Stimulated activated CD8-positive, alpha-beta memory T cell treated with anti-CD3 and anti-CD28 coated beads, Interleukin-15, amount 100 ng/mL, for 4 hours (primary cell): ENCODE measurements at regions not wholly inside any gene's neighbourhood (a gene's known extent, or its start where the extent isn't known, plus 50 kb on each side); places are given as distances from the start of the nearest gene placed in this dataset.

ENCODE experiments used
- DNase-seq, 2 donors: peaks; one replicate each; pipeline ENCODE4 v3.0.0-alpha.2; 2020; ENCODE audit warnings: low read depth in 2 of 2

DNA sequence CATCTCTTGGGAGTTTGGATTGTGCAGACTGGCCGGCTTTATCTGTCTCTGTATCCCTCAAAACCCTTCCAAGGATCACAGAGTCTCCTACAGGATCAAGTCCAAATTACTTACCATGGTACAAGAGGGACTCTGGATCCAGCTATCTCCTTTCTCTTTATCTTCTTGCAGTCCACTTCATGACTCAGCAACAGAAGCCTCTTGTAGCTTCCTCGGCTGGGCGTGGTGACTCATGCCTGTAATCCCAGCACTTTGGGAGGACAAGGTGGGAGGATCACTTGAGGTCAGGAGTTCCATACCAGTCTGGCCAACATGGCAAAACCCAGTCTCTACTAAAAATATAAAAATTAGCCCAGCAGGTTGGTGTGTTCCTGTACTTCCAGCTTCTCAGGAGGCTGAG, 189.7 kb downstream of the BCAT1 start:
- no peak for DNase-seq

DNA sequence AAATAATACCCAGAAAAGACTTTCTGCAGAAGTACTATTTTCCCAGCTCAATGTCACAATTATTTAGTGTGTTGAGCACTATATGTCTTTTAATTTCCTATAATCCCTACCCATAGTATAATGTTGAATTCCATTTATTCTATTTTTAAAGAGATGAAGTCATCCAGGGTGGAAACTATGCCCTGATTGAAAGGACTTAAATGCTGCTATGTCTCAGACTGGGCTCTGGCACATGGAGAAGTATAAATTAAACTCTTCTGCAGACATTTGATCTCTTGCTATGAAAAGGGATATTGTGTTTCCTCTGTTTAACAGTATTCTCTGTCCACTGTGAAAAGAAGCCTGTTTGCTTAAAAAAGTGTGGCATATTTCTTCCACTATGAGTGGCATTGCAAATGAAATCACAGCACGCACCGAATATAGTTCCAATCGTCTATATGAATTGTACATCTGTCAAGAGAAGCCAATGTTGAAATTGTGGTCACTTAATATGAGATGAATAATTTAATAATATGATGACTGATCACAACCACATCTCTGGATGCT, 192.3 kb downstream of the BCAT1 start:
- no peak for DNase-seq

DNA sequence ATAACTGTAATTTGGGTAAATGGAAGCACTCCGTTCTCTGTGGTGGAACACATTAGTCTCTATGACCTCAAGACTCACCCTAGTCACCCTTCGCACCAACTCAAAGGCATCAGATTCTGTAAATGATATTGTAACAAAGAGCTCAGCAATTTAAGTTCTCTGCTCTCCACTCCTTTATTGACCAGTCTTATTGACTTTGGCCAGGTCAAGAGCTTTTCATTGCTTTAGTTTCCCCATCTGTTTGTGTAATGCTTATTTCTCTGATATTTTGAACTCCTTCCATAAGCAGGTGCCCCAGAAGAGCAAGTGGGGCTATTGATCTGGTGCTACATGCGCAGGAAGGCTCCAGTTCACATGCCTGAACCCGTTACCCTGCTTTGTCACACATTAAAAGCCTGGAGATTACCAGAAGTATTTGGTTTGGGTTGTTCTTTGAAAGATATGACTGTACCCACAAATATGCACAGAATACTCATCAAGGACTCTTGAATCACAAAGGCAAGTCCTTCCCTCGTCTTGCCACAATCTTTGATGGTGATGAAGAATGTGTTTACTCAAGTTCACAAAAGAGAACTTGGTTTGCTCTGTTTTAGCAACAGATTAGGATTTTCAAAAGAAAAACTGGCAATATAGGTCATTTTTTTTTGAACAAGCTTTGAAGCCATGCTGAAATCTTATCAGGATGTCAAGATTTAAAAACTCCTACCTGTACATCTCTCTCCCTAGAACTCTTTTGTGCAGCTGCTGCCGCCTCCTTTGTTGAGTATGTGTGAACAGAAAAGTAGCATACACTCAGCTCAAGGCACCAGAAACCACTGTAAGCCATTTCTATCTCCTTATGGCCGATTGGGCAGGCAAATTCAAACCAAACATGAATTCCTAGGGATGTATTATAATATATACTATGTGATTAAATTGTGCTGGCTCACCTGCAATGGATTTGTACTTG, 193.9 kb downstream of the BCAT1 start:
- DNase-seq = no peak

DNA sequence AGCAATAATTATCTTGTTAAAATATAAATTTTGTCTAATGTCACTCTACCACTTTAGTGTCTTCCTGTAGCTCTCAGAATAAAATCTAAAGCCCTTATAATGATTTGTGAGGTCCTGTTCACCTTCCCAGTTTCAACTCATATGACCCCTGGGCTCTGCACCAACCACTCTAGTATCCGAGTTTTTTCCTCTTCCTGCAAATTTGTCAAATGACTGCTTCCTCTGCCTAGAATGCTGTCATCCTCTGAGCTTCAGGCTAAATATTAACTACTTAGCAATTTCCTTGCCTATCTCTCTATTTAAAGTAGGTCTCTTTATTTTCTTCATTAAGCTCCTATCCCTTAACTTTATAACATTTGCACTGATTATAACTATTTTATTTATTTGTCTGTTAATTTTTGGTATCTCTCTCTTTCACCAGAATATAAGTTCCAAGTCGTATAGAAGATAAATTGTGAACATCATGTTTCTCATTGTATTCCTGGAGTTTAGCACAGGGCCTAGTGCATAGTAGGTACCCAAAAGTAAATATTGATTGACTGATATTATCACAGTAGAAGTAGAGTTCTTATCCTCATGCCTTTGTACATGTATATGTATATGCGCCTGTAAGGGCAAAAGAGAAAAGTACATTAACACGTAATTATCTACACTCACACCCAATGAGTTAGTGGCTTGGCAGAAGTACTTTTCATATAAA, 196.0 kb downstream of the BCAT1 start:
- DNase-seq = no peak

DNA sequence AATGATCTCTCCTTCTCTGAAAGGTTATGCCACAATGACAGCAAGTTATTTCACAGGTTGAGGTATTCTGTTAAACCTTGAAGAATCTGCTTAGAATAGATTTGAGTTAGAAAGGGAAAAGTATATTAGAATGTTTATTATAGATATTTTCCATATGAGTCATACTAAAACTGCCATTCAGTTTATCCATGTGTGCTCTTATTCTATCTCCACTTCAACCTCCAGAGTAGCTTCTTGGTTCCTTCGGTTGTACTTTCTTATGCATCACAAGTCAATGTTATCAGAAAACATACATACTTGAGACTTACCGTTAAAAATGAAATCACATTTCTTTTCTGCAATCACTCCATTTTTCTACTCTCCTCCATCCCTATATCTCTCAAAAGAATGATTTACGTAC, 197.7 kb downstream of the BCAT1 start:
- no peak for DNase-seq

- no peak for DNase-seq
These were observed 198.6 kb downstream of the BCAT1 start for GRCh38 chr12:24750263-24750662.

DNA sequence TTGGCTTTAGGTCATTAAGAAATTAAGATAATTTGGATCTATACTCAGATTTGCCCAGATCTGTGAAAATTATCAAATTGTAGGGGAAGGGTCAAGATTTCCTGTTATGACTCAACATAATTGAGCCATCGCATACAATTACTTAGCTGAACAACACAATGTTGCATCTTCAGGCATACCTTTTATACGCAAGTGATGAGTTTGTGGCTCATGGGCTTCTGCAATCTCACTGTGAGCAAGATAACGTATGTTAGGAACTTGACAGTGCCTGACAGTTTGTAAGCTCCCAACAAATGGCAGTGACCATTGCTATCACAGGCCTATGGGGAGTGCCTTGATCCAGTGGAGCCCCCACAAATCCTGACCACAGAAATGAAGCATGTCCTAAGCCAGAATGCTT, 199.7 kb downstream of the BCAT1 start:
- DNase-seq = no peak

GRCh38 chr12:24748326-24748725, 200.6 kb downstream of the BCAT1 start:
- no peak for DNase-seq

DNA sequence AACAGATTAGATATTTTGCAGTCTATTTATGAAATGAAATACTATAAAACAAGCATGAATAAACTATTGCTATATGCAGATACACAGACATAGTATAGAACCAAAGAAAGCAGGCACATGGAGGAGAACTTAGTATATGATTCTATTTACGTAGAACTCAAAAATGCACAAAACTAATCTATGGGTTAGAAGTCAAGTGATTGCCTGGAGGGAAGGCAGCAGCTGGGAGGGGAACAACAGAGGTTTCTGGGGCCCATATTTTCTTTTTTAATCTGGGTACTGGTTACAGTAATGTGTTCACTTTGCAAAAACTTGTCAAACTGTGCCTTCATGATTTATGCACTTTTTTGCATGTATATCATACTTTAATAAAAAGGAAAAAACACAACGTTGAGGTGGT, 202.0 kb downstream of the BCAT1 start:
- DNase-seq = no peak

DNA sequence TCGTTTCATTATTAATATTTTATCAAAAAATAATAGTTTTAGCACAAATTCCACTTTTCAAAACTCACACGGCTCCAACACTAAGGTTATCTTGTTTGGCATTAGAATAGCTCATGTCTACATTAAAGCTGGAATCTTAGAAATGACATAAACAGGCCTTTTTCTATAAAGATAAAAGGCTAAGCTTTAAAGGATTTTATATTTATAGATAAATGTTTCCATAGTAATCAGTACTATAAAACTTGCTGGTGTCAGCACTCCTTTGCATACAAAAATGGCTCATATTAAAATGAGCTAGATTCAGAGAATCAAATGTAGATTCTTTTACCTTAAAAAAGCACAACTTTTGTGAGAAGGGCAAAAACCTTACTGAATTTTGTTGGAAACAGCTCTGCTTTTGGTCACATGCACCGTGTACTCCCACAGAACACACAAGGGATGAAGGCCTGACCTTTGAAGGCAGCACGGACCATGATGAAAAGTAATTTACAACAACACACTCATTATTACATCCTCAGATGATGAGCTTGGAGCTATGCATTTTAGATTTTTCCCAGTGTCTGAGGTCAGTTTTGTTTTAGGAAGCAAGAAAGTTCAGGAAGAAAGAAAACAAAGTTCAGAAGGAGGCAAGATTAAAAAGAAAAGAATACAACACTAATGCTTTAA, 202.8 kb downstream of the BCAT1 start:
- no peak for DNase-seq

DNA sequence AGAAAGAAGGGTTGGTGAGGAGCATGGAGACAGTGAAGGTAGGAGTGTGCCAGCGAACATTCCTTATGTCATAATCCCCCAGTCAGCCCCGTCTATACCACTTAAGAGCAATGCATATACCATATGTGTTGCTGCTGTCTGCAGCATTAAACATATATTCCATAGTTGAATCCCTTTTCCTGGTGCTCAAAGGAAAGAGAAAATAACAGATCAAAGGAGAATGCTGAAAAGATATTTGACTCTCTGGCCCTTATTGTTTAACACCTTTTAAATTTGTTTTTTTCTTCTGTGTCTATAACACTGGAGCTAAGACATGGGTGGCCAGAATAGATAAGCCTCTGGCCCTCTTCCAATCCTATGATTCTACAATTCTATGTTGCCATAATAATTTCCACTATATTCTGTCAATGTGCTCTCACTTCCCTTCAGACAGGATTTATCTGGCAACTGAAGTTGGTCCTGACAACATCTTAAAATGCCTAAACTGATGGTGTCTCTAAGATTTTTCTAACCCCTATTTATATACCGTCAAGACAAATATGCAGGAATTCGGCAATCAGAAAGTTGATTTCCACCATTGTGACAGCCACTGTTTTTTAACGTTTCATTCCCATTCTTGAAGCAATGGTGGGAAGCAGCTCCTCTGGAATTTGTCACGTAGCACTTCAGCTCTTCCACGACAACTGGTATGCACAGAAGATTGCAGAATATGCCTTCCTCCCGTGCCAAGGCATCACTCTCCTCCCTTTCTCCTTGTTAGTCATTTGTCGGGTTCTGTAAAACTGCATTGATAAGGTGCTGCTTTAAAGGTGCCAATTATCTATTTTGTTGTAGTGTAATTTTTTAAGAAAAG, 204.7 kb downstream of the BCAT1 start:
- DNase-seq = no peak

GRCh38 chr12:24742378-24742777, 206.5 kb downstream of the BCAT1 start:
- DNase-seq = no peak

- no peak for DNase-seq
These were observed 207.7 kb downstream of the BCAT1 start for GRCh38 chr12:24741216-24741615.

DNA sequence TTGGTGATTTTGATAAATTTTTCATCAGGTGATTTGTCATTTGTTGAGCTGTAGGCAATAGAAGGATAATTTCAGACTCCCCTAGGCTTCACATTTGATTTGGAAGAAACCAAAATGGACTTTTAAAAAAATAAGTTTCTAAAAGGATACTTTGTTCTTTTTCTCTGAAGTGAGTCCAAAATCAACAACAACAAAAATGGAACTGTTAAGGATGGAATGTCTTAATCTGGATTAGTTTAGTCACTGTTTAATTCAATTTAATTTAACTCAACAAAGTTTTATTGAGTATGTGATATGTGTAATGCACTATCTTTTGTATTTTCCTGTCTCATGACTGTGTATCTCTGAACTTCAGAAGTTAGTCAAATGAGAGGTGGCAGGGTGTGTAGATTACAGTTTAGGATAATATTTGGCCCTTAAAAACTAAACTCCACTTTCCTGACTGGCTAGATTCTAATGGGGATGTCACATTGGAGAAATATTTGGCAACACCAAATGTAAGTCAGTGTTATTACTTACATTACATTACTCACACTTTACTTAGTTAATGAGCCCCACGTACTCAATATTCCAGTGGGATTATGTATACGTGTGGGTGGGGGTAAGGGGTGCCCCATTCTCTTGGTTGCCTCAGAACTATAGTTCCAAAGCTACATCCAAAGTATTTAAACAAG, 209.7 kb downstream of the BCAT1 start:
- no peak for DNase-seq

- DNase-seq = no peak
These were observed 210.5 kb downstream of the BCAT1 start for GRCh38 chr12:24738441-24738840.

DNA sequence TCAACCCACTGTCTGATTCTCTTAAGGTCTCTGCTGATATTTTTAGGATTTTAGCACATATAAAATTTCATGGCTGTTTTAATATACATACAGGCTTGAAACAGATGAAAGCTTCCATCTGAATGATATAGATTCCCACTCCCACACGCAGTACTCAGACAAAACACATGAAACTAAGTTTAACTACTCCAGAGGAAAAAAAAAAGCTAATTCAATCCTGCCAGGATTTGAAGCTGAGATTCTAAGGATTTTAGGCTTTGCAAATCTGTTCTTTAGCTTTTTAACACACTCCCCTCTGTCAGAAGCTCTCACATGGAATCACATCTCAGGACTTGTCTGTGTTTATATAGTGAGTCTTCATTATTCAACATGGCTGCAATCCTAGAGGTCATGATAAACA, 217.3 kb downstream of the BCAT1 start:
- DNase-seq = no peak

GRCh38 chr12:24730489-24730896, 218.4 kb downstream of the BCAT1 start:
- DNase-seq = no peak

DNA sequence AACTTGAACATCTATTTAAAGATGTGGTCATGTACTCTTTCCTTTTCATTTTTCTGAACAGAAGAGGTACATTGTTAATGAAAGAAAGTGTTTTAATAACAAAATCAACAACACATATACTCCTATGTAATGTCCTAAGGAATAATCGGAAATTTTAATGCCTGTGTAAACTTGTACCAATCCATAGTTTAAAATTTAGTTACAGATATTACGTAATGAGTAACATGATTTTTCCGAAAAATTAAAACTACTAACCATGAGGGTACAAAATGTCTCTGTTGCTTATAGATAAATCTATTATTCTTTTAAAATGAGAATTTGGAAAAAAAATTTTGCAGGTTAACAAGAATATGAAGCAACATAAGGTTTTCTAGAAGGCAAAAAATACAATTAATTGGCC, 220.1 kb downstream of the BCAT1 start:
- no peak for DNase-seq

DNA sequence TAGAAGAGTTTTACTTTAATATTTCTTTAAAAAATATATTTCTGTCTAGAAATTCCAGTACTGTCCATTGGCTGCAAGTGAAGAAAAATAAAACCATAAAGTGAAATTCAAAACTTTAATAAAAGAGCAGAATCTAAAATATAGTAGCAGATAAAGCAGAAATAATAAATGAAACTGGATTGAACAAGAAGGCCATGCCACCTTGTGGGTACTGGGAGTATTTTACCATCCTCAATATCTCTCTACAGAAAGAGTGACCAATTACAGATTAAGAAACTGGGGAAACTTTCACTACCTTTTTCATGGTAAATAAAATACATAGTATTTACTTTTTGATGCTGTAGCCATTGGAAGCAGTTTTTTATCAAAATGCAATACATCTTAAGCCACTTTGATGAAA, 220.5 kb downstream of the BCAT1 start:
- DNase-seq = no peak

DNA sequence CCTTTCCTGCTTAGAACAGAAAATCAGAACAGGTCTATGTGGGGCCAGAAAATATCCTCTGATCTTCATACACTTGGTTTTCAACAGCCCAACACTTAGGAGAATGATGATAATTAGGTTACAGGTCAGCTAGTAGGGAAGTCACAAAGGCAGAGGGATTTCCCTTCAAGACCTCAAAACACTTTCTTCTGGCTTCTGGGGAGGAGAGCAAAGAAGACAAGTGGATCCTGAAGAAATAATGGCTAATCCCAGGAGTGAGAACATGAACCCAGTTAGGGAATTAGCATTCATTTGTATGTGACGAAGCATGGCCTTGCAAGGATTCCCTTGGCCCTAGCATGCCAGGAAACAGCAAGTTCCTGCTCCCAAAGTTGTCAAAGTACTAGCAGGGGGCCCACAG, 223.3 kb downstream of the BCAT1 start:
- no peak for DNase-seq

DNA sequence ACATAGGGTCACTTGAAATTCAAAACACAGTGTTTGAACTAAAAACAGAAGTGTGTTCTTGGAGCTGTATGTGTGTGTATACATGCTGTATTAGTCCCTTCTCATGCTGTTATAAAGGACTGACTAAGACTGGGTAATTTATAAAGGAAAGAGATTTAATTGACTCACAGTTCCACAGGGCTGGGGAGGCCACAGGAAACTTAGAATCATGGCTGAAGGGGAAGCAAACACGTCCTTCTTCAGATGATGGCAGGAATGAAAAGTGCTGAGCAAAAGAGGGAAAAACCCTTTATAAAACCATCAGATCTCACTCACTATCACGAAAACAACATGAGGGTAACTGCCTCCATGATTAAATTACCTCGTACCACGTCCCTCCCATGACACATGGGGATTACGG, 224.1 kb downstream of the BCAT1 start:
- DNase-seq = no peak
